ENCODE measurements at regions not wholly inside any gene's neighbourhood (a gene's known extent, or its start where the extent isn't known, plus 50 kb on each side); places are given as distances from the start of the nearest gene placed in this dataset.

DNA sequence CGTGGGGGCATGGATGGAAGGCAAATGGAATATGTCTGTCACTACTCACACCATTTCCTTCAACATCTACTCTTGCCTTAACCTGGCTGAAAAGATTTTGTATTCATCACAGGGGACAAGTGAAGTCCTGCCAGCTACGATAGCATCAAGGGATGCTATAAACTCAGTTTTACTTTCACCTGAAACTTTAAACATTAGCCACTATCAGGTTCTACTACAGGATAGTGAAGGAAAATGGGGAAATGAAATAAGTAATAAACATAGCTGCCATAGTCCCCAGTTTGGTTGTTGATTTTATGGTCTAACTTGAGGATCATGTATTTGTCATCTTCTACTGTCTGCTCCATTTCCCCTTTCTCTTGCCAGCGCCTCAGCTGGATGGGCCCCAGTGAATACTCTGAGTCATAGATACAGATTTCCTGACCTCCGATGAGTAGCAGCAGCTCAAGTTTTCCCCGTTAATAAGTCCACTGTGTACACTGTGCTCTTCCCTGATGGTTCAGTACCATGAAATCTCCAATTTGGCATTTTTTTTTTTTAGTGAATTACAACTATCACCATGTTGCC, 338.2 kb upstream of the SLCO3A1 start:
- no peaks in the 10 kb centered on the region for H3K9me2 ChIP-seq (ENCODE audit: insufficient read depth)
- TF ChIP-seq SIN3A (IDR thresholded peaks at IDR 0.05; ENCODE audit: low read depth): no peak
- no peak for TF ChIP-seq ZBTB33 (IDR thresholded peaks at IDR 0.05; ENCODE audit: extremely low read depth, insufficient replicate concordance, low read length)
- no peak for TF ChIP-seq ZNF274 (IDR thresholded peaks at IDR 0.05; ENCODE audit: low read depth, low read length)
- TF ChIP-seq CEBPB (IDR thresholded peaks at IDR 0.05; ENCODE audit: low read depth): no peak
- no peak for TF ChIP-seq RAD21 (IDR thresholded peaks at IDR 0.05; ENCODE audit: low read depth)
- H4K20me1 ChIP-seq (ENCODE audit: insufficient read depth): no peaks in the 10 kb centered on the region
- ChIA-PET POLR2A (no interaction called here), CTCF (no interaction called here), RAD21 (ENCODE audit: low non-redundant PET in 1 of 2, low total read pairs in 2 of 2, uncharacterized antibody in 2 of 2, unreplicated experiment in 2 of 2) (no interaction called here)
- DNase-seq (ENCODE audit: low read depth, low spot score): no peak
- no peak overlapping the region for H3K27ac ChIP-seq (ENCODE audit: low read depth, low read length)
- ATAC-seq: no peak
- no peak overlapping the region for H3K4me3 ChIP-seq (replicated peaks in 1 of 2; ENCODE audit: low read depth in 1 of 2, low read length in 2 of 2)
- H3K4me2 ChIP-seq (ENCODE audit: low read length): no peak overlapping the region
- no peaks in the 10 kb centered on the region for H3K79me2 ChIP-seq (ENCODE audit: insufficient read depth, low read length)
- no peaks in the 10 kb centered on the region for H3K36me3 ChIP-seq (ENCODE audit: control insufficient read depth in 1 of 2, insufficient read depth in 2 of 2, low read length in 2 of 2)
- H3K9ac ChIP-seq (ENCODE audit: low read length): no peak overlapping the region
- intact Hi-C loops (cut with micrococcal nuclease): no loop called here
- no peaks in the 10 kb centered on the region for H3K4me1 ChIP-seq (ENCODE audit: control insufficient read depth in 1 of 2, insufficient read depth in 2 of 2, low read length in 2 of 2)
- no peaks in the 10 kb centered on the region for H3K9me3 ChIP-seq (ENCODE audit: control insufficient read depth in 1 of 2, insufficient read depth in 1 of 2, low read depth in 1 of 2, low read length in 2 of 2)
- BruUV-seq (replicated peaks): no TSS peak
- peaks cover 18% of the 10 kb centered on the region for H3K27me3 ChIP-seq (ENCODE audit: insufficient read depth, low read length)
- no peak overlapping the region for H2AFZ ChIP-seq (ENCODE audit: low read depth, low read length, poor library complexity, severe bottlenecking)

DNA sequence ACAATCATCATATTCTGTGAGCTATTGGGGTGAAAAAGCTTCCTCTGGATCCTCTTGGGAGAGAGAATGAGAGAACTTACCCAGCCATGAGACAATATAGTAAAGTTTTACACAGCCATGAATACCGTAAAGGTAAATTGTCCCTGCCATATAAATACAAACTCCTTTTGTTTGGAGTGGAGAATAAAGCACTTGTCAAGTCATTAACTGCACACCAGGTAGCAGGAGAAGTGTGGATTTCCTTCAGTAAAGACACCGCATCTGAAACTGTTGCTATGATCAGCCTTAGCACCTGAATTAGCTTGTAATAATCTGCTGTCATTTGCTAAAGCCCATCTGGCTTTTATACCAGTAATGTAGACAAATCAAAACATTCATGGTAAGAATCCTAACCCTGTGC, 336.6 kb upstream of the SLCO3A1 start:
- no peaks in the 10 kb centered on the region for H3K4me1 ChIP-seq (ENCODE audit: control insufficient read depth in 1 of 2, insufficient read depth in 2 of 2, low read length in 2 of 2)
- intact Hi-C loops (cut with micrococcal nuclease): no loop called here
- H3K4me3 ChIP-seq (replicated peaks in 1 of 2; ENCODE audit: low read depth in 1 of 2, low read length in 2 of 2): no peak overlapping the region
- ATAC-seq (no peak), DNase-seq (ENCODE audit: low read depth, low spot score) (no peak)
- CTCF ChIA-PET: no interaction called here
- H3K9ac ChIP-seq (ENCODE audit: low read length): no peak overlapping the region
- no TSS peak for BruUV-seq (replicated peaks)
- H3K27me3 ChIP-seq (ENCODE audit: insufficient read depth, low read length): peaks cover 18% of the 10 kb centered on the region
- no peaks in the 10 kb centered on the region for H3K9me2 ChIP-seq (ENCODE audit: insufficient read depth)
- no peaks in the 10 kb centered on the region for H4K20me1 ChIP-seq (ENCODE audit: insufficient read depth)
- no peak overlapping the region for H3K27ac ChIP-seq (ENCODE audit: low read depth, low read length)
- POLR2A ChIA-PET: no interaction called here
- no peaks in the 10 kb centered on the region for H3K9me3 ChIP-seq (ENCODE audit: control insufficient read depth in 1 of 2, insufficient read depth in 1 of 2, low read depth in 1 of 2, low read length in 2 of 2)
- RAD21 ChIA-PET (ENCODE audit: low non-redundant PET in 1 of 2, low total read pairs in 2 of 2, uncharacterized antibody in 2 of 2, unreplicated experiment in 2 of 2): no interaction called here
- no peaks in the 10 kb centered on the region for H3K36me3 ChIP-seq (ENCODE audit: control insufficient read depth in 1 of 2, insufficient read depth in 2 of 2, low read length in 2 of 2)
- H3K79me2 ChIP-seq (ENCODE audit: insufficient read depth, low read length): no peaks in the 10 kb centered on the region
- no peak overlapping the region for H3K4me2 ChIP-seq (ENCODE audit: low read length)
- H2AFZ ChIP-seq (ENCODE audit: low read depth, low read length, poor library complexity, severe bottlenecking): no peak overlapping the region
- TF ChIP-seq YY1 (IDR thresholded peaks at IDR 0.05; ENCODE audit: extremely low read depth, insufficient replicate concordance, low read depth, low read length) (no peak), POLR2A (IDR thresholded peaks at IDR 0.05; ENCODE audit: borderline replicate concordance, extremely low read depth, insufficient read depth, insufficient read length) (no peak), TCF7L2 (IDR thresholded peaks at IDR 0.05; ENCODE audit: borderline replicate concordance, extremely low read depth, insufficient read depth, insufficient read length) (no peak), ATF3 (IDR thresholded peaks at IDR 0.05) (no peak), SRF (IDR thresholded peaks at IDR 0.05; ENCODE audit: low read depth) (no peak), ZBTB33 (IDR thresholded peaks at IDR 0.05; ENCODE audit: extremely low read depth, insufficient replicate concordance, low read length) (no peak), EGR1 (IDR thresholded peaks at IDR 0.05; ENCODE audit: low read depth) (no peak), EZH2 (IDR thresholded peaks at IDR 0.05) (no peak), MAX (IDR thresholded peaks at IDR 0.05) (no peak)
- TF ChIP-seq, protein P1, sequence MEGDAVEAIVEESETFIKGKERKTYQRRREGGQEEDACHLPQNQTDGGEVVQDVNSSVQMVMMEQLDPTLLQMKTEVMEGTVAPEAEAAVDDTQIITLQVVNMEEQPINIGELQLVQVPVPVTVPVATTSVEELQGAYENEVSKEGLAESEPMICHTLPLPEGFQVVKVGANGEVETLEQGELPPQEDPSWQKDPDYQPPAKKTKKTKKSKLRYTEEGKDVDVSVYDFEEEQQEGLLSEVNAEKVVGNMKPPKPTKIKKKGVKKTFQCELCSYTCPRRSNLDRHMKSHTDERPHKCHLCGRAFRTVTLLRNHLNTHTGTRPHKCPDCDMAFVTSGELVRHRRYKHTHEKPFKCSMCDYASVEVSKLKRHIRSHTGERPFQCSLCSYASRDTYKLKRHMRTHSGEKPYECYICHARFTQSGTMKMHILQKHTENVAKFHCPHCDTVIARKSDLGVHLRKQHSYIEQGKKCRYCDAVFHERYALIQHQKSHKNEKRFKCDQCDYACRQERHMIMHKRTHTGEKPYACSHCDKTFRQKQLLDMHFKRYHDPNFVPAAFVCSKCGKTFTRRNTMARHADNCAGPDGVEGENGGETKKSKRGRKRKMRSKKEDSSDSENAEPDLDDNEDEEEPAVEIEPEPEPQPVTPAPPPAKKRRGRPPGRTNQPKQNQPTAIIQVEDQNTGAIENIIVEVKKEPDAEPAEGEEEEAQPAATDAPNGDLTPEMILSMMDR (IDR thresholded peaks at IDR 0.05 in 2 of 3, conservative IDR thresholded peaks at IDR 0.05 in 1 of 3; ENCODE audit: borderline replicate concordance in 1 of 3, insufficient read depth in 1 of 3, low read depth in 2 of 3, low read length in 2 of 3): no peak

All from HCT116 (cell line).